ENCODE measurements at regions not wholly inside any gene's neighbourhood (a gene's known extent, or its start where the extent isn't known, plus 50 kb on each side); places are given as distances from the start of the nearest gene placed in this dataset.

- no peak for TF ChIP-seq GATA2 (IDR thresholded peaks at IDR 0.05; ENCODE audit: low read depth, low read length)
- TF ChIP-seq GATA3 (IDR thresholded peaks at IDR 0.05; ENCODE audit: low read depth, low read length), result no peak
These were observed 163.8 kb downstream of the SYK start for GRCh38 chr9:90965226-90966030.

Data from SH-SY5Y (cell line).